ENCODE measurements at regions not wholly inside any gene's neighbourhood (a gene's known extent, or its start where the extent isn't known, plus 50 kb on each side); places are given as distances from the start of the nearest gene placed in this dataset.

DNA sequence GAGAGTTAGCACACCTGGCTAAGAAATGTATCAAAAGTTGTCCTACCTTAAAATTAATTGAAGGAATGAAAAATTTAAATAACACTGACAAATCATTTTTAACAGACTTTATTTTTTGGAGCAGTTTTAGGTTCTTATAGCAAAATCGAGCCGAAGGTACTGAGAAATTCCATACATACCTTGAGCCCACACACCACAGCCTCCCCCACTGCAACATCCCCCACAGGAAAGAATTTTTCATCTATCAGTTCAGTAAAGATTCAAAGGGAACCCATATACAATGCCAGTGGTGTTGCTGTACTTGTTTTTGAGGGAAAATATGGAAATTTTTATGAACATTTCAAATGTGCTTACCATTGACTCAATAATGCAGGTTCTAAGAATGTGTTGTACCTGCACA is 169.8 kb upstream of the HS6ST1 start:
- Histone ChIP-seq H3K4me2 (ENCODE audit: insufficient read depth, low read length) (no peak overlapping the region), H2AFZ (ENCODE audit: low read depth, low read length) (no peak overlapping the region), H3K79me2 (ENCODE audit: control insufficient read depth, insufficient read depth, low read length) (no peaks in the 10 kb centered on the region), H3K9me1 (replicated peaks; ENCODE audit: control insufficient read depth, extremely low read depth, insufficient read depth, low read length) (no peaks in the 10 kb centered on the region), H3K9me3 (replicated peaks; ENCODE audit: control insufficient read depth, insufficient read depth, low read length) (no peaks in the 10 kb centered on the region), H3K27ac (ENCODE audit: insufficient read depth, low read depth, low read length) (no peak overlapping the region), H3K4me1 (ENCODE audit: control insufficient read depth, extremely low read depth, insufficient read depth, low read length) (no peaks in the 10 kb centered on the region), H3K4me3 (replicated peaks in 1 of 3; ENCODE audit: insufficient read depth in 1 of 3, low read depth in 1 of 3, low read length in 3 of 3) (no peak overlapping the region), H3K27me3 (ENCODE audit: control insufficient read depth in 2 of 2, insufficient read depth in 2 of 2, low read length in 2 of 2) (no peaks in the 10 kb centered on the region), H4K20me1 (replicated peaks; ENCODE audit: control insufficient read depth, extremely low read depth, insufficient read depth, low read length) (no peaks in the 10 kb centered on the region), H3K9ac (replicated peaks; ENCODE audit: extremely low read depth, insufficient read depth, low read length) (no peak overlapping the region), H3K36me3 (ENCODE audit: control insufficient read depth in 2 of 2, extremely low read depth in 1 of 2, insufficient read depth in 2 of 2, low read length in 2 of 2) (no peaks in the 10 kb centered on the region)
- POLR2A ChIA-PET = no interaction called here
- BruUV-seq (replicated peaks) = no TSS peak
- intact Hi-C loops (cut with micrococcal nuclease) = no loop called here
- DNase-seq (ENCODE audit: low read depth, low spot score) = no peak
- no peak for TF ChIP-seq MAX (IDR thresholded peaks at IDR 0.05; ENCODE audit: insufficient read depth, insufficient read length)
- TF ChIP-seq GATA2 (IDR thresholded peaks at IDR 0.05; ENCODE audit: insufficient read depth, insufficient read length, low read depth, low read length) = no peak
- no peak for TF ChIP-seq EZH2 (IDR thresholded peaks at IDR 0.05; ENCODE audit: borderline replicate concordance, low read depth, low read length, severe bottlenecking)
- TF ChIP-seq JUN (IDR thresholded peaks at IDR 0.05; ENCODE audit: borderline replicate concordance, insufficient read depth, insufficient read length, low read depth) = no peak
- no peak for TF ChIP-seq POLR2A (IDR thresholded peaks at IDR 0.05; ENCODE audit: low read depth, low read length)
- TF ChIP-seq, protein P1, sequence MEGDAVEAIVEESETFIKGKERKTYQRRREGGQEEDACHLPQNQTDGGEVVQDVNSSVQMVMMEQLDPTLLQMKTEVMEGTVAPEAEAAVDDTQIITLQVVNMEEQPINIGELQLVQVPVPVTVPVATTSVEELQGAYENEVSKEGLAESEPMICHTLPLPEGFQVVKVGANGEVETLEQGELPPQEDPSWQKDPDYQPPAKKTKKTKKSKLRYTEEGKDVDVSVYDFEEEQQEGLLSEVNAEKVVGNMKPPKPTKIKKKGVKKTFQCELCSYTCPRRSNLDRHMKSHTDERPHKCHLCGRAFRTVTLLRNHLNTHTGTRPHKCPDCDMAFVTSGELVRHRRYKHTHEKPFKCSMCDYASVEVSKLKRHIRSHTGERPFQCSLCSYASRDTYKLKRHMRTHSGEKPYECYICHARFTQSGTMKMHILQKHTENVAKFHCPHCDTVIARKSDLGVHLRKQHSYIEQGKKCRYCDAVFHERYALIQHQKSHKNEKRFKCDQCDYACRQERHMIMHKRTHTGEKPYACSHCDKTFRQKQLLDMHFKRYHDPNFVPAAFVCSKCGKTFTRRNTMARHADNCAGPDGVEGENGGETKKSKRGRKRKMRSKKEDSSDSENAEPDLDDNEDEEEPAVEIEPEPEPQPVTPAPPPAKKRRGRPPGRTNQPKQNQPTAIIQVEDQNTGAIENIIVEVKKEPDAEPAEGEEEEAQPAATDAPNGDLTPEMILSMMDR (IDR thresholded peaks at IDR 0.05; ENCODE audit: extremely low read depth in 1 of 2, insufficient read depth in 1 of 2, low read depth in 1 of 2, low read length in 2 of 2) = no peak
- no peak for TF ChIP-seq MYC (IDR thresholded peaks at IDR 0.05; ENCODE audit: low read depth, low read length)
- no peak for TF ChIP-seq FOS (IDR thresholded peaks at IDR 0.05; ENCODE audit: borderline replicate concordance, insufficient read depth, low read length)
- TF ChIP-seq POLR2AphosphoS5 (IDR thresholded peaks at IDR 0.05; ENCODE audit: insufficient read depth, low read depth, low read length) = no peak
- dilution Hi-C loops (cut with MboI; ENCODE audit: extremely low pct_ligation_motif_present, low sequenced_read_pairs) = no loop called here
- FAIRE-seq = no peak
- CTCF ChIA-PET = no interaction called here
